Activated CD8-positive, alpha-beta T cell treated with anti-CD3 and anti-CD28 coated beads, Interleukin-2, amount 10 ng/mL, durations not matched to agents 7 days and 5 days (primary cell): ENCODE measurements at regions not wholly inside any gene's neighbourhood (a gene's known extent, or its start where the extent isn't known, plus 50 kb on each side); places are given as distances from the start of the nearest gene placed in this dataset.
"Not testable (repeated sequence)": the region's sequence is repeated elsewhere in the genome, so short reads cannot be mapped to it uniquely, and the experiment has no call there.

Experiments used
- ATAC-seq: fragments of 150-1000 bp; cut with Tn5 transposase; one replicate; pipeline ENCODE4 v1.10.0; 2021; ENCODE audit warnings: moderate library complexity
- CTCF ChIA-PET: fragments of 350-600 bp; sonication (Branson Sonifier 250); formaldehyde crosslinking; loops from one replicate; lab custom pipeline; 2021; ENCODE audit warnings: antibody characterized with exemption; lab: Charles Lee
- POLR2A ChIA-PET: fragments of 350-600 bp; sonication (Branson Sonifier 250); formaldehyde crosslinking; loops from one replicate; lab custom pipeline; 2021; ENCODE audit warnings: antibody characterized with exemption; lab: Charles Lee
- DNase-seq: peaks from one replicate; pipeline ENCODE4 v3.0.0-alpha.2; 2020
- H3K27ac Mint-ChIP-seq: one replicate; pipeline ENCODE4 v1.8.0; 2021; ENCODE audit warnings: mild to moderate bottlenecking, mixed read lengths
- H3K27me3 Mint-ChIP-seq: one replicate; pipeline ENCODE4 v1.8.0; 2021; ENCODE audit warnings: low read depth, mixed read lengths
- H3K36me3 Mint-ChIP-seq: one replicate; pipeline ENCODE4 v1.8.0; 2021; ENCODE audit warnings: low read depth, mixed read lengths
- H3K4me1 Mint-ChIP-seq: one replicate; pipeline ENCODE4 v1.8.0; 2021; ENCODE audit warnings: low read depth, mixed read lengths
- H3K4me3 Mint-ChIP-seq: one replicate; pipeline ENCODE4 v1.8.0; 2021; ENCODE audit warnings: mild to moderate bottlenecking, mixed read lengths
- H3K9me3 Mint-ChIP-seq: one replicate; pipeline ENCODE4 v1.8.0; 2022; ENCODE audit warnings: mixed read lengths; ENCODE audit not compliant: insufficient read depth

- POLR2A ChIA-PET, CTCF ChIA-PET, DNase-seq, H3K4me3 Mint-ChIP-seq, H3K9me3 Mint-ChIP-seq, ATAC-seq, H3K4me1 Mint-ChIP-seq, H3K27ac Mint-ChIP-seq, H3K27me3 Mint-ChIP-seq, H3K36me3 Mint-ChIP-seq: not testable (repeated sequence)
These were observed 562.1 kb upstream of the LUZP2 start for GRCh38 chr11:23934671-23935270.

GRCh38 chr11:23942117-23942815 is 554.6 kb upstream of the LUZP2 start:
- H3K27me3 Mint-ChIP-seq: not testable (repeated sequence)

GRCh38 chr11:23944923-23945322 is 551.9 kb upstream of the LUZP2 start:
- H3K9me3 Mint-ChIP-seq: peaks cover 7% of the 10 kb centered on the region
- H3K4me1 Mint-ChIP-seq: no peaks in the 10 kb centered on the region
- H3K27me3 Mint-ChIP-seq: no peaks in the 10 kb centered on the region
- no peak overlapping the region for H3K4me3 Mint-ChIP-seq
- DNase-seq (no peak), ATAC-seq (no peak)
- no peaks in the 10 kb centered on the region for H3K36me3 Mint-ChIP-seq
- H3K27ac Mint-ChIP-seq: no peak overlapping the region
- CTCF ChIA-PET: no interaction called here
- POLR2A ChIA-PET: no interaction called here

More at GRCh38 chr11:23942117-23942815, 554.6 kb upstream of the LUZP2 start:
- DNase-seq, POLR2A ChIA-PET, ATAC-seq, H3K36me3 Mint-ChIP-seq, H3K9me3 Mint-ChIP-seq, H3K4me3 Mint-ChIP-seq, H3K4me1 Mint-ChIP-seq, CTCF ChIA-PET, H3K27ac Mint-ChIP-seq: not testable (repeated sequence)

GRCh38 chr11:23947883-23948282 is 549.0 kb upstream of the LUZP2 start:
- H3K9me3 Mint-ChIP-seq: no peaks in the 10 kb centered on the region
- ATAC-seq: no peak
- no peak overlapping the region for H3K4me3 Mint-ChIP-seq
- no peak overlapping the region for H3K27ac Mint-ChIP-seq
- no peaks in the 10 kb centered on the region for H3K27me3 Mint-ChIP-seq
- ChIA-PET POLR2A (no interaction called here), CTCF (no interaction called here)
- H3K4me1 Mint-ChIP-seq: no peaks in the 10 kb centered on the region
- no peaks in the 10 kb centered on the region for H3K36me3 Mint-ChIP-seq
- DNase-seq: no peak

- DNase-seq (no peak), ATAC-seq (no peak)
- Mint-ChIP-seq H3K27me3 (no peaks in the 10 kb centered on the region), H3K4me3 (no peak overlapping the region), H3K9me3 (no peaks in the 10 kb centered on the region), H3K27ac (no peak overlapping the region), H3K36me3 (no peaks in the 10 kb centered on the region), H3K4me1 (no peaks in the 10 kb centered on the region)
- ChIA-PET POLR2A (no interaction called here), CTCF (no interaction called here)
These were observed 548.0 kb upstream of the LUZP2 start for GRCh38 chr11:23948851-23949250.

GRCh38 chr11:23953951-23954710 is 542.7 kb upstream of the LUZP2 start:
- Mint-ChIP-seq H3K4me3 (no peak overlapping the region), H3K36me3 (no peaks in the 10 kb centered on the region), H3K9me3 (no peaks in the 10 kb centered on the region), H3K4me1 (no peaks in the 10 kb centered on the region), H3K27me3 (no peaks in the 10 kb centered on the region), H3K27ac (no peak overlapping the region)
- CTCF ChIA-PET: no interaction called here
- DNase-seq (no peak), ATAC-seq (no peak)
- POLR2A ChIA-PET: no interaction called here

- Mint-ChIP-seq H3K9me3 (no peaks in the 10 kb centered on the region), H3K36me3 (no peaks in the 10 kb centered on the region), H3K27ac (no peak overlapping the region), H3K4me1 (no peaks in the 10 kb centered on the region), H3K4me3 (no peak overlapping the region), H3K27me3 (no peaks in the 10 kb centered on the region)
- ChIA-PET CTCF (no interaction called here), POLR2A (no interaction called here)
- DNase-seq: no peak
- no peak for ATAC-seq
These were observed 542.1 kb upstream of the LUZP2 start for GRCh38 chr11:23954730-23955129.

GRCh38 chr11:23956586-23956985 is 540.3 kb upstream of the LUZP2 start:
- DNase-seq (no peak), ATAC-seq (no peak)
- no peaks in the 10 kb centered on the region for H3K9me3 Mint-ChIP-seq
- ChIA-PET CTCF (no interaction called here), POLR2A (no interaction called here)
- H3K27me3 Mint-ChIP-seq: no peaks in the 10 kb centered on the region
- H3K36me3 Mint-ChIP-seq: no peaks in the 10 kb centered on the region
- H3K27ac Mint-ChIP-seq: no peak overlapping the region
- no peaks in the 10 kb centered on the region for H3K4me1 Mint-ChIP-seq
- H3K4me3 Mint-ChIP-seq: no peak overlapping the region

- H3K27me3 Mint-ChIP-seq: no peaks in the 10 kb centered on the region
- no peak for ATAC-seq
- no peak overlapping the region for H3K27ac Mint-ChIP-seq
- H3K36me3 Mint-ChIP-seq: no peaks in the 10 kb centered on the region
- peaks cover under 1% of the 10 kb centered on the region for H3K9me3 Mint-ChIP-seq
- no peak for DNase-seq
- ChIA-PET POLR2A (no interaction called here), CTCF (no interaction called here)
- no peaks in the 10 kb centered on the region for H3K4me1 Mint-ChIP-seq
- no peak overlapping the region for H3K4me3 Mint-ChIP-seq
These were observed 539.5 kb upstream of the LUZP2 start for GRCh38 chr11:23957314-23957713.

- no peak overlapping the region for H3K4me3 Mint-ChIP-seq
- DNase-seq (no peak), ATAC-seq (no peak)
- H3K4me1 Mint-ChIP-seq: no peaks in the 10 kb centered on the region
- ChIA-PET POLR2A (no interaction called here), CTCF (no interaction called here)
- H3K27me3 Mint-ChIP-seq: no peaks in the 10 kb centered on the region
- peaks cover 6% of the 10 kb centered on the region for H3K9me3 Mint-ChIP-seq
- no peak overlapping the region for H3K27ac Mint-ChIP-seq
- no peaks in the 10 kb centered on the region for H3K36me3 Mint-ChIP-seq
These were observed 537.4 kb upstream of the LUZP2 start for GRCh38 chr11:23959462-23959861.

GRCh38 chr11:23961503-23962338 is 535.1 kb upstream of the LUZP2 start:
- no peak overlapping the region for H3K4me3 Mint-ChIP-seq
- H3K27me3 Mint-ChIP-seq: no peaks in the 10 kb centered on the region
- ATAC-seq (no peak), DNase-seq (no peak)
- H3K36me3 Mint-ChIP-seq: no peaks in the 10 kb centered on the region
- H3K4me1 Mint-ChIP-seq: no peaks in the 10 kb centered on the region
- H3K27ac Mint-ChIP-seq: no peak overlapping the region
- H3K9me3 Mint-ChIP-seq: peaks cover 6% of the 10 kb centered on the region
- POLR2A ChIA-PET: no interaction called here
- CTCF ChIA-PET: no interaction called here

GRCh38 chr11:23973244-23973643 is 523.6 kb upstream of the LUZP2 start:
- Mint-ChIP-seq H3K36me3 (no peaks in the 10 kb centered on the region), H3K27me3 (no peaks in the 10 kb centered on the region), H3K27ac (no peak overlapping the region), H3K4me3 (no peak overlapping the region), H3K4me1 (no peaks in the 10 kb centered on the region), H3K9me3 (no peaks in the 10 kb centered on the region)
- ChIA-PET CTCF (no interaction called here), POLR2A (no interaction called here)
- no peak for ATAC-seq
- DNase-seq: no peak
